Pulmonary artery endothelial cell (primary cell): ENCODE measurements at regions not wholly inside any gene's neighbourhood (a gene's known extent, or its start where the extent isn't known, plus 50 kb on each side); places are given as distances from the start of the nearest gene placed in this dataset.
"Not testable (repeated sequence)": the region's sequence is repeated elsewhere in the genome, so short reads cannot be mapped to it uniquely, and the experiment has no call there.

Experiments
- DNase-seq: peaks from one replicate; pipeline ENCODE4 v3.0.0-alpha.2; 2011; ENCODE audit warnings: low read depth, low spot score

GRCh38 chr14:34098045-34098984 lies 147.4 kb upstream of the EGLN3 start:
- no peak for DNase-seq

- DNase-seq = no peak
Observed at GRCh38 chr14:34097644-34098043, 146.8 kb upstream of the EGLN3 start.

- DNase-seq = no peak
Observed at GRCh38 chr14:34094384-34094783, 143.5 kb upstream of the EGLN3 start.

GRCh38 chr14:34093883-34094282 lies 143.0 kb upstream of the EGLN3 start:
- DNase-seq = no peak

- no peak for DNase-seq
Observed at GRCh38 chr14:34090451-34090850, 139.6 kb upstream of the EGLN3 start.

GRCh38 chr14:34088914-34089313 lies 138.0 kb upstream of the EGLN3 start:
- DNase-seq = no peak

GRCh38 chr14:34087571-34087970 lies 136.7 kb upstream of the EGLN3 start:
- no peak for DNase-seq

- DNase-seq = no peak
Observed at GRCh38 chr14:34086223-34086757, 135.4 kb upstream of the EGLN3 start.

GRCh38 chr14:34085695-34086094 lies 134.8 kb upstream of the EGLN3 start:
- DNase-seq = no peak

GRCh38 chr14:34081576-34082136 lies 130.8 kb upstream of the EGLN3 start:
- DNase-seq = no peak

GRCh38 chr14:34081101-34081575 lies 130.3 kb upstream of the EGLN3 start:
- no peak for DNase-seq

- not testable (repeated sequence) for DNase-seq
Observed at GRCh38 chr14:34079643-34080042, 128.8 kb upstream of the EGLN3 start.

- DNase-seq = no peak
Observed at GRCh38 chr14:34078117-34078743, 127.4 kb upstream of the EGLN3 start.

GRCh38 chr14:34075826-34076225 lies 125.0 kb upstream of the EGLN3 start:
- no peak for DNase-seq

- DNase-seq = no peak
Observed at GRCh38 chr14:34075042-34075744, 124.3 kb upstream of the EGLN3 start.

GRCh38 chr14:34072921-34073320 lies 122.0 kb upstream of the EGLN3 start:
- DNase-seq = no peak

- DNase-seq = no peak
Observed at GRCh38 chr14:34072401-34072800, 121.5 kb upstream of the EGLN3 start.

GRCh38 chr14:34070917-34071407 lies 120.1 kb upstream of the EGLN3 start:
- no peak for DNase-seq

- no peak for DNase-seq
Observed at GRCh38 chr14:34069854-34070582, 119.1 kb upstream of the EGLN3 start.

- DNase-seq = no peak
Observed at GRCh38 chr14:34067587-34067986, 116.7 kb upstream of the EGLN3 start.
